ENCODE measurements at regions not wholly inside any gene's neighbourhood (a gene's known extent, or its start where the extent isn't known, plus 50 kb on each side); places are given as distances from the start of the nearest gene placed in this dataset.

- peak overlapping the region; percentile 22 for H3K27ac ChIP-seq (ENCODE audit: low read depth, low read length)
- TF ChIP-seq CTCF (conservative IDR thresholded peaks at IDR 0.05), result no peak
- no peaks in the 10 kb centered on the region for H3K9me3 ChIP-seq (ENCODE audit: control insufficient read depth, low read length)
- no peaks in the 10 kb centered on the region for H3K36me3 ChIP-seq (ENCODE audit: control insufficient read depth, insufficient read depth, low read length)
- H3K9me3 Mint-ChIP-seq, result peaks cover 73% of the 10 kb centered on the region
- H3K4me3 ChIP-seq (ENCODE audit: low read length), result peak overlapping the region; percentile 27
- peaks cover 12% of the 10 kb centered on the region for H3K27me3 Mint-ChIP-seq (ENCODE audit: insufficient read depth)
- peak overlapping the region; percentile 41 for H3K9ac ChIP-seq (ENCODE audit: extremely low read depth, low read length, poor library complexity, severe bottlenecking)
- no peaks in the 10 kb centered on the region for H3K4me1 Mint-ChIP-seq
- H3K4me3 Mint-ChIP-seq, result peak overlapping the region; percentile 46
- DNase-seq, result no peak
- no peaks in the 10 kb centered on the region for H3K27me3 ChIP-seq (ENCODE audit: control insufficient read depth, insufficient read depth, low read length, poor library complexity, severe bottlenecking)
- H3K4me1 ChIP-seq (ENCODE audit: control insufficient read depth, insufficient read depth, low read length), result peaks cover 7% of the 10 kb centered on the region
- H3K36me3 Mint-ChIP-seq (ENCODE audit: low read depth), result no peaks in the 10 kb centered on the region
- H3K27ac Mint-ChIP-seq, result peak overlapping the region; percentile 88
- WGBS, 2 experiments (ENCODE audit: insufficient coverage in 1 of 2, insufficient read length in 1 of 2), result 59 to 78% methylated on average over 14 to 24 of the region's 24 CpGs
These were observed 251.4 kb downstream of the FAM72C start for GRCh38 chr1:143720087-143721023.

GRCh38 chr1:143718524-143718923 is 253.3 kb downstream of the FAM72C start:
- no peak for DNase-seq
- Mint-ChIP-seq H3K36me3 (ENCODE audit: low read depth) (no peaks in the 10 kb centered on the region), H3K4me3 (no peak overlapping the region), H3K27me3 (ENCODE audit: insufficient read depth) (peaks cover 12% of the 10 kb centered on the region), H3K4me1 (no peaks in the 10 kb centered on the region), H3K27ac (no peak overlapping the region), H3K9me3 (peaks cover 73% of the 10 kb centered on the region)
- H3K4me1 ChIP-seq (ENCODE audit: control insufficient read depth, insufficient read depth, low read length), result peaks cover 7% of the 10 kb centered on the region
- no peaks in the 10 kb centered on the region for H3K27me3 ChIP-seq (ENCODE audit: control insufficient read depth, insufficient read depth, low read length, poor library complexity, severe bottlenecking)
- no peaks in the 10 kb centered on the region for H3K36me3 ChIP-seq (ENCODE audit: control insufficient read depth, insufficient read depth, low read length)
- H3K27ac ChIP-seq (ENCODE audit: low read depth, low read length), result no peak overlapping the region
- no peak overlapping the region for H3K4me3 ChIP-seq (ENCODE audit: low read length)
- WGBS, 2 experiments (ENCODE audit: insufficient coverage in 1 of 2, insufficient read length in 1 of 2), result 79 to 80% methylated on average over 1 to 2 of the region's 2 CpGs
- H3K9ac ChIP-seq (ENCODE audit: extremely low read depth, low read length, poor library complexity, severe bottlenecking), result no peak overlapping the region
- H3K9me3 ChIP-seq (ENCODE audit: control insufficient read depth, low read length), result no peaks in the 10 kb centered on the region
- TF ChIP-seq CTCF (conservative IDR thresholded peaks at IDR 0.05), result no peak

GRCh38 chr1:143718021-143718420 is 253.8 kb downstream of the FAM72C start:
- no peaks in the 10 kb centered on the region for H3K36me3 ChIP-seq (ENCODE audit: control insufficient read depth, insufficient read depth, low read length)
- no peak overlapping the region for H3K9ac ChIP-seq (ENCODE audit: extremely low read depth, low read length, poor library complexity, severe bottlenecking)
- Mint-ChIP-seq H3K9me3 (peaks cover 73% of the 10 kb centered on the region), H3K27ac (no peak overlapping the region), H3K36me3 (ENCODE audit: low read depth) (no peaks in the 10 kb centered on the region), H3K4me3 (no peak overlapping the region), H3K27me3 (ENCODE audit: insufficient read depth) (peaks cover 15% of the 10 kb centered on the region), H3K4me1 (no peaks in the 10 kb centered on the region)
- no peak for DNase-seq
- no peaks in the 10 kb centered on the region for H3K9me3 ChIP-seq (ENCODE audit: control insufficient read depth, low read length)
- no peak overlapping the region for H3K27ac ChIP-seq (ENCODE audit: low read depth, low read length)
- 94 to 97% methylated on average over 14 to 16 of the region's 16 CpGs for WGBS, 2 experiments (ENCODE audit: insufficient coverage in 1 of 2, insufficient read length in 1 of 2)
- TF ChIP-seq CTCF (conservative IDR thresholded peaks at IDR 0.05), result no peak
- H3K4me1 ChIP-seq (ENCODE audit: control insufficient read depth, insufficient read depth, low read length), result peaks cover 7% of the 10 kb centered on the region
- H3K4me3 ChIP-seq (ENCODE audit: low read length), result no peak overlapping the region
- H3K27me3 ChIP-seq (ENCODE audit: control insufficient read depth, insufficient read depth, low read length, poor library complexity, severe bottlenecking), result no peaks in the 10 kb centered on the region
